A673 (cell line): ENCODE measurements at regions not wholly inside any gene's neighbourhood (a gene's known extent, or its start where the extent isn't known, plus 50 kb on each side); places are given as distances from the start of the nearest gene placed in this dataset.
"Not testable (repeated sequence)": the region's sequence is repeated elsewhere in the genome, so short reads cannot be mapped to it uniquely, and the experiment has no call there.

Source experiments
- BruUV-seq: library from RNA; stranded (reverse); fragments of 400-500 nt; replicated peaks from 2 replicates; lab custom pipeline; 2021; lab: Mats Ljungman, UMichigan
- CTCF ChIA-PET: fragments of 300-600 bp; sonication (Branson Sonifier 250); formaldehyde crosslinking; loops from one replicate; lab custom pipeline; 2022; ENCODE audit warnings: antibody characterized with exemption; lab: Charles Lee
- POLR2A ChIA-PET: fragments of 300-600 bp; sonication (Branson Sonifier 250); formaldehyde crosslinking; loops from one replicate; lab custom pipeline; 2022; ENCODE audit warnings: antibody characterized with exemption; ENCODE audit not compliant: low non-redundant PET; lab: Charles Lee
- DNase-seq: peaks from one replicate; pipeline ENCODE4 v3.0.0-alpha.2; 2015; ENCODE audit warnings: low spot score
- H3K27ac ChIP-seq: fragments of 200-600 bp; sonication (generic); 2 replicates; pipeline ENCODE4 v1.5.1; 2016; ENCODE audit warnings: mixed run types, low read depth, mild to moderate bottlenecking, mixed read lengths, antibody characterized with exemption, low read length; ENCODE audit not compliant: poor library complexity, severe bottlenecking
- H3K27me3 ChIP-seq: fragments of 200-600 bp; sonication (generic); replicated peaks from 2 replicates; pipeline ENCODE4 v1.6.1; 2017; ENCODE audit warnings: mixed run types, low read depth, mild to moderate bottlenecking, mixed read lengths, antibody characterized with exemption, low read length; ENCODE audit not compliant: insufficient read depth, poor library complexity
- H3K36me3 ChIP-seq: fragments of 200-600 bp; sonication (generic); 2 replicates; pipeline ENCODE4 v1.6.1; 2016; ENCODE audit warnings: mixed run types, mild to moderate bottlenecking, mixed read lengths, antibody characterized with exemption, low read length; ENCODE audit not compliant: insufficient read depth, poor library complexity, severe bottlenecking
- H3K4me1 ChIP-seq: fragments of 200-600 bp; sonication (generic); 2 replicates; pipeline ENCODE4 v1.6.1; 2017; ENCODE audit warnings: mixed run types, mild to moderate bottlenecking, mixed read lengths, antibody characterized with exemption, low read length; ENCODE audit not compliant: insufficient read depth, poor library complexity, severe bottlenecking
- H3K4me3 ChIP-seq: fragments of 200-600 bp; sonication (generic); 2 replicates; pipeline ENCODE4 v1.5.1; 2016; ENCODE audit warnings: low read depth, mixed run types, mild to moderate bottlenecking, mixed read lengths, low read length; ENCODE audit not compliant: poor library complexity, severe bottlenecking
- H3K9me3 ChIP-seq: fragments of 200-600 bp; sonication (generic); 2 replicates; pipeline ENCODE4 v1.6.1; 2016; ENCODE audit warnings: mixed run types, low read depth, mild to moderate bottlenecking, mixed read lengths, antibody characterized with exemption, low read length; ENCODE audit not compliant: poor library complexity, severe bottlenecking
- CTCF ChIP-seq: fragments of 300-800, 200-600 bp; sonication (generic); conservative IDR thresholded peaks from 2 replicates; pipeline ENCODE4 v1.5.1; 2017; ENCODE audit warnings: low read depth, mild to moderate bottlenecking, antibody characterized with exemption, low read length, moderate library complexity, mixed read lengths
- EZH2 ChIP-seq: fragments of 200-600 bp; sonication (generic); IDR thresholded peaks from 2 replicates; pipeline ENCODE4 v1.6.1; 2017; ENCODE audit warnings: borderline replicate concordance, low read depth, mild to moderate bottlenecking, mixed read lengths, antibody characterized with exemption, low read length; ENCODE audit not compliant: poor library complexity, severe bottlenecking
- intact Hi-C: fragments of 100-400 bp; cut with micrococcal nuclease; formaldehyde crosslinking; loops from one replicate; pipeline ENCODE4 v1.10.0; 2022; ENCODE audit not compliant: unreplicated experiment

- Histone ChIP-seq H3K4me1 (no peaks in the 10 kb centered on the region), H3K36me3 (no peaks in the 10 kb centered on the region), H3K27ac (no peak overlapping the region), H3K9me3 (no peaks in the 10 kb centered on the region), H3K27me3 (no peaks in the 10 kb centered on the region), H3K4me3 (no peak overlapping the region)
- CTCF ChIA-PET = no interaction called here
- POLR2A ChIA-PET = no interaction called here
- intact Hi-C loops = no loop called here
- BruUV-seq = no TSS peak
- TF ChIP-seq EZH2 (no peak), CTCF (no peak)
- no peak for DNase-seq
These were observed 150.0 kb downstream of the LPIN1 start for GRCh38 chr2:11896386-11896785.

GRCh38 chr2:11898576-11898975, 152.1 kb downstream of the LPIN1 start:
- no peak overlapping the region for H3K4me3 ChIP-seq
- no peak for DNase-seq
- TF ChIP-seq EZH2 (no peak), CTCF (no peak)
- no peaks in the 10 kb centered on the region for H3K27me3 ChIP-seq
- BruUV-seq = no TSS peak
- H3K4me1 ChIP-seq = no peaks in the 10 kb centered on the region
- H3K36me3 ChIP-seq = no peaks in the 10 kb centered on the region
- CTCF ChIA-PET = no interaction called here
- H3K9me3 ChIP-seq = no peaks in the 10 kb centered on the region
- intact Hi-C loops = no loop called here
- POLR2A ChIA-PET = no interaction called here
- no peak overlapping the region for H3K27ac ChIP-seq

GRCh38 chr2:11899264-11899818, 152.9 kb downstream of the LPIN1 start:
- Histone ChIP-seq H3K27ac (no peak overlapping the region), H3K36me3 (no peaks in the 10 kb centered on the region), H3K9me3 (no peaks in the 10 kb centered on the region), H3K4me3 (no peak overlapping the region), H3K4me1 (no peaks in the 10 kb centered on the region), H3K27me3 (no peaks in the 10 kb centered on the region)
- intact Hi-C loops = no loop called here
- DNase-seq = no peak
- POLR2A ChIA-PET = no interaction called here
- no peak for TF ChIP-seq EZH2
- TF ChIP-seq CTCF = no peak
- CTCF ChIA-PET = no interaction called here
- no TSS peak for BruUV-seq

GRCh38 chr2:11900891-11901290, 154.5 kb downstream of the LPIN1 start:
- H3K4me3 ChIP-seq, CTCF ChIA-PET, H3K9me3 ChIP-seq, H3K27ac ChIP-seq, DNase-seq, H3K27me3 ChIP-seq, H3K4me1 ChIP-seq, H3K36me3 ChIP-seq, BruUV-seq, intact Hi-C loops, POLR2A ChIA-PET: not testable (repeated sequence)
